ENCODE measurements at regions not wholly inside any gene's neighbourhood (a gene's known extent, or its start where the extent isn't known, plus 50 kb on each side); places are given as distances from the start of the nearest gene placed in this dataset.
"Not testable (repeated sequence)": the region's sequence is repeated elsewhere in the genome, so short reads cannot be mapped to it uniquely, and the experiment has no call there.

- H3K4me3 ChIP-seq (ENCODE audit: low read depth, low read length), result no peak overlapping the region
- TF ChIP-seq CTCF (IDR thresholded peaks at IDR 0.05; ENCODE audit: control insufficient read depth, extremely low read depth, insufficient read depth), result no peak
- DNase-seq (ENCODE audit: low read depth), result no peak
Measured at GRCh38 chr5:169531631-169532030, 51.9 kb upstream of the SPDL1 start.

DNA sequence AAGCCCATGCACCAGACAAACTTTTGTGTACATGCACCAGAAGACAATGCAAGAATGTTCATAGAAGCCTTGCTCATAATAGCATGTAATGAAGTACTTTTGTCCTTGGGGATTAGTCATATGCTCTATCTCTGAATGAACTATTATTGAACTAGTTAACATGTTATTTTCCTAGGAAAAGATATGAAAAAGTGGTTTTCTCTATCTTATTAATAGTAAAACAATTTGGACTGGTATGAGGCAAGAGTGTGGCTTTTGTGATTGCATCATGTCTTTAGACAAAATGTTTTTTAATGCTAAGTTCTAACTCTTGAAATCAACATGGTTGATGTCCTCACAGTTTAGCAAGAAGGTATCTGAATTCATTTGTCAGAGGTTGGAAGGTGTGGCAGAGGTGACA is 55.7 kb upstream of the SPDL1 start:
- H3K4me3 ChIP-seq (ENCODE audit: low read depth, low read length), result no peak overlapping the region
- no peak for TF ChIP-seq CTCF (IDR thresholded peaks at IDR 0.05; ENCODE audit: control insufficient read depth, extremely low read depth, insufficient read depth)
- no peak for DNase-seq (ENCODE audit: low read depth)

DNA sequence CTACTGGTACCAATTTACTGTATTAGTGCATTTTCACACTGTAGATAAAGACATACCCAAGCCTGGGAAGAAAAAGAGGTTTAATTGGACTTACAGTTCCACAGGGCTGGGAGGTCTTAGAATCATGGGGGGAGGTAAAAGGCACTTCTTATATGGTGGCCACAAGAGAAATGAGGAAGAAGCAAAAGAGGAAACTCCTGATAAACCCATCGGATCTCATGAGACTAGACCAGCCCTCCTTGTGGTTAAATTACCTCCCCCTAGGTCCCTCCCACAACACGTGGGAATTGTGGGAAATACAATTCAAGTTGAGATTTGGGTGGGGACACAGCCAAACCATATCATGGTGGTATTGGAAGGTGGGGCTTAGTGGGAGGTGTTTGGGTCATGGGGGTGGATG is 56.5 kb upstream of the SPDL1 start:
- no peak overlapping the region for H3K4me3 ChIP-seq (ENCODE audit: low read depth, low read length)
- no peak for TF ChIP-seq CTCF (IDR thresholded peaks at IDR 0.05; ENCODE audit: control insufficient read depth, extremely low read depth, insufficient read depth)
- DNase-seq (ENCODE audit: low read depth), result no peak

DNA sequence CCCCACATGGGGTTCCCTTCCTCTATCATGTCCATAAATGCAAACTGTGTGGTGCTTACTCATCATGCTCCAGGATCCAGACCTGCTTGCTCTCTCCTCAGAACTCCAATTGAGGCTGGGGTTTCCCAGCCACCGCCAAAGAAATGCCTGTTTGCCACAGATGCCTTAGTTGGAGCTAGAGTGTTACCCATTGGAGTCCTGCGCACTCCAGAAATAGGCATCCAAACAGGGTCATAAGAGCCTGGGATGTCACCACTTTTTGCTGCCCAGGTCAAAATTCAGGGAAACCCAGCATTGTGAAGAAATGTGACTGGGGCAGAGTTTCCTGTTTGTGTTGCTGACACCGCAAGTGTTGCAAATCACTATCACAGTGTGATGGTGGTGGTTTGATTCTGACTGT is 60.7 kb upstream of the SPDL1 start:
- DNase-seq (ENCODE audit: low read depth), result no peak
- no peak overlapping the region for H3K4me3 ChIP-seq (ENCODE audit: low read depth, low read length)
- TF ChIP-seq CTCF (IDR thresholded peaks at IDR 0.05; ENCODE audit: control insufficient read depth, extremely low read depth, insufficient read depth), result no peak

DNA sequence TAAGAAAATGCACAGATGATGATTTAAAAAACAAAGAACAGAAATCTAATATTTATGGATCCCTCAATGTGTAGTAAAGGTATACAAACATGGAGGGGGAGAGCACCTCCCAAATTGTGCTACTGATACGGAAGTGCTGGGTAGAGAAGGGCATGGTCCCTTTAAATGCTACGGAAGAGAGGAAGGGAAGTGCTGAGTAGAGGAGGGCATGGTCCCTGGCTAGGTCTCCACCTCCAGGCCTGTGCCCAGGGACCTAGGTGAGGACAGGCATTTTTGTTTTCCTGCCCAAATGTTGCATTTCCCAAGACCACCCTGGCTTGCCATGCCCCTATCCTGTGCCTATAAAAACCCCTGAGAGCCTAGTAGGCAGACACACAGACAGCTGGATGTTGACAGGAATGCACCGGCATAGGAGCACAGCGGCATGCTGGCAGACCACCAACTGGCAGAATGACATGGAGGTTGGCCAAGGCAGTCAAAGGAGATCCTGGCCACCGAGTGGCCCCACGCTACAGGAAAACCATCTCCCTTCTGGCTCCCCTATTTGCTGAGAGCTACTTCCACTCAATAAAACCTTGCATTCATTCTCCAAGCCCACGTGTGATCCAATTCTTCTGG is 62.1 kb upstream of the SPDL1 start:
- DNase-seq (ENCODE audit: low read depth), result no peak
- H3K4me3 ChIP-seq (ENCODE audit: low read depth, low read length), result no peak overlapping the region
- TF ChIP-seq CTCF (IDR thresholded peaks at IDR 0.05; ENCODE audit: control insufficient read depth, extremely low read depth, insufficient read depth), result no peak

DNA sequence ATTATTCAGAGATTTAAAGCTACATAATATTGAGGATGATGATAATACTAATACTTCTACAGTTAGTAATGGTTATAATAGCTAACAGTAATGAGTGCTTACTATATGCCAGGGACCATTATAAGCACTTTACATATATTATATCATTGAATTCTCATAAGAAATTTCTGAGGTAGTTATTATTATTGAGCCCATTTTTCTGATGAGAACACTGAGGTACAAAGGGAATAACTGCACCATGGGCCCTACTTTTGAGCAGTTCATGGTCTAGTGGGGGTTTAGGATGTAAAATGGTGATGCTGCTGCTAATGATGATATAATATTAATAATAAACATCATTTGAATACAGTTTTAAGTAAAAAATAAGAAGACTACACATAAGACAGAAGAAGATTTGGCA is 64.2 kb upstream of the SPDL1 start:
- TF ChIP-seq CTCF (IDR thresholded peaks at IDR 0.05; ENCODE audit: control insufficient read depth, extremely low read depth, insufficient read depth), result no peak
- no peak overlapping the region for H3K4me3 ChIP-seq (ENCODE audit: low read depth, low read length)

GRCh38 chr5:169518779-169519178 is 64.8 kb upstream of the SPDL1 start:
- H3K4me3 ChIP-seq (ENCODE audit: low read depth, low read length); DNase-seq (ENCODE audit: low read depth): not testable (repeated sequence)

More for the DNA sequence above, 64.2 kb upstream of the SPDL1 start:
- no peak for DNase-seq (ENCODE audit: low read depth)

All from LNCaP clone FGC (cell line).